Liver (tissue), 8 donors: ENCODE measurements at regions not wholly inside any gene's neighbourhood (a gene's known extent, or its start where the extent isn't known, plus 50 kb on each side); places are given as distances from the start of the nearest gene placed in this dataset.

Source experiments
- DNase-seq: peaks from one replicate; pipeline ENCODE4 v3.0.0-alpha.2; 2017; ENCODE audit warnings: low spot score
- H3K27ac ChIP-seq, 2 donors: one replicate each; pipeline ENCODE4 v1.7.0; 2013; ENCODE audit warnings: inconsistent platforms in 2 of 2, low read length in 2 of 2, control low read depth in 1 of 2, low read depth in 1 of 2, mild to moderate bottlenecking in 1 of 2
- H3K27me3 ChIP-seq, 4 donors: one replicate each; pipeline versions ENCODE4 v1.6.1 to v1.7.0; 2013; ENCODE audit warnings: low read length in 3 of 4, inconsistent platforms in 1 of 4, mild to moderate bottlenecking in 1 of 4, moderate library complexity in 1 of 4; ENCODE audit not compliant: control insufficient read depth in 4 of 4, insufficient read depth in 4 of 4
- H3K36me3 ChIP-seq, 4 donors: one replicate each; pipeline versions ENCODE4 v1.6.1 to v1.7.0; 2013; ENCODE audit warnings: low read length in 3 of 4, mild to moderate bottlenecking in 3 of 4, low read depth in 1 of 4, moderate library complexity in 1 of 4; ENCODE audit not compliant: control insufficient read depth in 4 of 4, insufficient read depth in 3 of 4
- H3K4me1 ChIP-seq, 4 donors: one replicate each; pipeline versions ENCODE4 v1.6.1 to v1.7.0; 2013; ENCODE audit warnings: low read length in 3 of 4, mild to moderate bottlenecking in 3 of 4, moderate library complexity in 1 of 4; ENCODE audit not compliant: control insufficient read depth in 4 of 4, insufficient read depth in 4 of 4
- H3K4me3 ChIP-seq, 3 donors: one replicate each; pipeline versions ENCODE4 v1.6.1 to v1.7.0; 2013; ENCODE audit warnings: low read length in 3 of 3, control low read depth in 1 of 3, low read depth in 1 of 3, mild to moderate bottlenecking in 1 of 3
- H3K9ac ChIP-seq, 2 donors: one replicate each; pipeline ENCODE4 v1.7.0; 2013; ENCODE audit warnings: low read length in 2 of 2, mild to moderate bottlenecking in 2 of 2, moderate library complexity in 2 of 2, control low read depth in 1 of 2, low read depth in 1 of 2
- H3K9me3 ChIP-seq, 4 donors: one replicate each; pipeline versions ENCODE4 v1.6.1 to v1.7.0; 2013; ENCODE audit warnings: low read length in 3 of 4; ENCODE audit not compliant: control insufficient read depth in 4 of 4
- ATF3 ChIP-seq: IDR thresholded peaks from 2 replicates; pipeline ENCODE4 v1.6.1; 2016; ENCODE audit warnings: antibody characterized with exemption
- CTCF ChIP-seq: fragments of 150-350 bp; IDR thresholded peaks from 2 replicates; pipeline ENCODE4 v1.5.1; 2017; ENCODE audit warnings: improper control_type of control experiment, low read depth, low read length; ENCODE audit not compliant: missing input control
- EGR1 ChIP-seq, 2 donors: IDR thresholded peaks; 2 replicates each; pipeline ENCODE4 v1.6.1; 2016 to 2018; ENCODE audit warnings: antibody characterized with exemption in 2 of 2, low read depth in 2 of 2
- FOXA1 ChIP-seq: IDR thresholded peaks from 2 replicates; pipeline ENCODE4 v1.6.1; 2016; ENCODE audit warnings: antibody characterized with exemption
- FOXA2 ChIP-seq: IDR thresholded peaks from 2 replicates; pipeline ENCODE4 v1.6.1; 2016; ENCODE audit warnings: antibody characterized with exemption
- GABPA ChIP-seq, 2 donors: IDR thresholded peaks in 1 of 2; conservative IDR thresholded peaks in 1 of 2; 2 replicates each; pipeline ENCODE4 v1.6.1; 2016; ENCODE audit warnings: antibody characterized with exemption in 2 of 2, mild to moderate bottlenecking in 1 of 2, moderate library complexity in 1 of 2
- HNF4A ChIP-seq, 2 donors: conservative IDR thresholded peaks; 2 replicates each; pipeline ENCODE4 v1.6.1; 2016; ENCODE audit warnings: antibody characterized with exemption in 2 of 2, mild to moderate bottlenecking in 2 of 2
- HNF4G ChIP-seq: IDR thresholded peaks from 2 replicates; pipeline ENCODE4 v1.6.1; 2016; ENCODE audit warnings: antibody characterized with exemption
- JUND ChIP-seq, 2 donors: IDR thresholded peaks; 2 replicates each; pipeline ENCODE4 v1.6.1; 2016; ENCODE audit warnings: antibody characterized with exemption in 2 of 2
- MAX ChIP-seq: IDR thresholded peaks from 2 replicates; pipeline ENCODE4 v1.6.1; 2016; ENCODE audit warnings: antibody characterized with exemption
- NR2F2 ChIP-seq: IDR thresholded peaks from 2 replicates; pipeline ENCODE4 v1.6.1; 2016; ENCODE audit warnings: antibody characterized with exemption
- RAD21 ChIP-seq, 2 donors: IDR thresholded peaks; 2 replicates each; pipeline ENCODE4 v1.6.1; 2016; ENCODE audit warnings: antibody characterized with exemption in 2 of 2, mild to moderate bottlenecking in 2 of 2
- REST ChIP-seq: IDR thresholded peaks from 2 replicates; pipeline ENCODE4 v1.6.1; 2016; ENCODE audit warnings: antibody characterized with exemption, mild to moderate bottlenecking
- RXRA ChIP-seq, 2 donors: IDR thresholded peaks; 2 replicates each; pipeline ENCODE4 v1.6.1; 2017 to 2018; ENCODE audit warnings: antibody characterized with exemption in 2 of 2, mild to moderate bottlenecking in 1 of 2
- SP1 ChIP-seq: IDR thresholded peaks from 2 replicates; pipeline ENCODE4 v1.6.1; 2018; ENCODE audit warnings: antibody characterized with exemption, mild to moderate bottlenecking
- YY1 ChIP-seq: IDR thresholded peaks from 2 replicates; pipeline ENCODE4 v1.6.1; 2016; ENCODE audit warnings: antibody characterized with exemption, mild to moderate bottlenecking
- WGBS: extraction: QIAGEN DNeasy Blood & Tissue Kit; methylation state at CpG from one replicate; pipeline ENCODE4 v1.1.7; 2013; 5-methylcytosine and 5-hydroxymethylcytosine counted together
- donor health status: healthy.
- donor health status: healthy.
- donor health status: healthy.
- donor health status: healthy.
- donor health status: healthy.

- no peak overlapping the region for H3K4me3 ChIP-seq
- no peak overlapping the region for H3K27ac ChIP-seq
- no peaks in the 10 kb centered on the region for H3K9me3 ChIP-seq
- H3K4me1 ChIP-seq: no peaks in the 10 kb centered on the region
- H3K9ac ChIP-seq: no peak overlapping the region
- no peaks in the 10 kb centered on the region for H3K36me3 ChIP-seq
- 70% methylated on average over 5 of the region's 5 CpGs for WGBS
- H3K27me3 ChIP-seq: no peaks in the 10 kb centered on the region
- no peak for DNase-seq
- no peak for TF ChIP-seq HNF4A (conservative IDR thresholded peaks at IDR 0.05)
- no peak for TF ChIP-seq EGR1 (IDR thresholded peaks at IDR 0.05; ENCODE audit: low read depth in 2 of 2)
- TF ChIP-seq RAD21 (IDR thresholded peaks at IDR 0.05): no peak
Observed at GRCh38 chr18:75533950-75534349, 106.4 kb upstream of the SMIM21 start.

- Histone ChIP-seq H3K27me3 (no peaks in the 10 kb centered on the region), H3K4me3 (no peak overlapping the region), H3K27ac (no peak overlapping the region), H3K9ac (no peak overlapping the region), H3K4me1 (no peaks in the 10 kb centered on the region), H3K36me3 (no peaks in the 10 kb centered on the region), H3K9me3 (no peaks in the 10 kb centered on the region)
- no peak for DNase-seq
- 68% methylated on average over 2 of the region's 2 CpGs for WGBS
- no peak for TF ChIP-seq EGR1 (IDR thresholded peaks at IDR 0.05; ENCODE audit: low read depth in 2 of 2)
- no peak for TF ChIP-seq FOXA1
- no peak for TF ChIP-seq MAX
- no peak for TF ChIP-seq SP1
- no peak for TF ChIP-seq HNF4G
Observed at GRCh38 chr18:75533209-75533608, 105.7 kb upstream of the SMIM21 start.

GRCh38 chr18:75531851-75532459 lies 104.5 kb upstream of the SMIM21 start:
- 89% methylated on average over 13 of the region's 13 CpGs for WGBS
- no peak overlapping the region for H3K4me3 ChIP-seq
- H3K4me1 ChIP-seq: no peaks in the 10 kb centered on the region
- H3K36me3 ChIP-seq: no peaks in the 10 kb centered on the region
- no peaks in the 10 kb centered on the region for H3K9me3 ChIP-seq
- no peak overlapping the region for H3K9ac ChIP-seq
- no peaks in the 10 kb centered on the region for H3K27me3 ChIP-seq
- DNase-seq: no peak
- TF ChIP-seq RXRA (IDR thresholded peaks at IDR 0.05) (no peak), REST (no peak), FOXA2 (no peak), GABPA (IDR thresholded peaks at IDR 0.05 in 1 of 2, conservative IDR thresholded peaks at IDR 0.05 in 1 of 2) (no peak), MAX (no peak), CTCF (no peak), ATF3 (no peak), RAD21 (IDR thresholded peaks at IDR 0.05) (no peak), HNF4A (conservative IDR thresholded peaks at IDR 0.05) (no peak), JUND (IDR thresholded peaks at IDR 0.05) (no peak), YY1 (no peak), NR2F2 (no peak), FOXA1 (no peak), HNF4G (no peak), EGR1 (IDR thresholded peaks at IDR 0.05; ENCODE audit: low read depth in 2 of 2) (no peak)
- H3K27ac ChIP-seq: no peak overlapping the region
